Activated T-cell treated with anti-CD3 and anti-CD28 coated beads for 4 hours (primary cell): ENCODE measurements at regions not wholly inside any gene's neighbourhood (a gene's known extent, or its start where the extent isn't known, plus 50 kb on each side); places are given as distances from the start of the nearest gene placed in this dataset.
A peak's percentile ranks its signal among the peaks of the same experiment; 100 is the strongest.

Experiments used
- DNase-seq: peaks from one replicate; pipeline ENCODE4 v3.0.0-alpha.2; 2020

DNA sequence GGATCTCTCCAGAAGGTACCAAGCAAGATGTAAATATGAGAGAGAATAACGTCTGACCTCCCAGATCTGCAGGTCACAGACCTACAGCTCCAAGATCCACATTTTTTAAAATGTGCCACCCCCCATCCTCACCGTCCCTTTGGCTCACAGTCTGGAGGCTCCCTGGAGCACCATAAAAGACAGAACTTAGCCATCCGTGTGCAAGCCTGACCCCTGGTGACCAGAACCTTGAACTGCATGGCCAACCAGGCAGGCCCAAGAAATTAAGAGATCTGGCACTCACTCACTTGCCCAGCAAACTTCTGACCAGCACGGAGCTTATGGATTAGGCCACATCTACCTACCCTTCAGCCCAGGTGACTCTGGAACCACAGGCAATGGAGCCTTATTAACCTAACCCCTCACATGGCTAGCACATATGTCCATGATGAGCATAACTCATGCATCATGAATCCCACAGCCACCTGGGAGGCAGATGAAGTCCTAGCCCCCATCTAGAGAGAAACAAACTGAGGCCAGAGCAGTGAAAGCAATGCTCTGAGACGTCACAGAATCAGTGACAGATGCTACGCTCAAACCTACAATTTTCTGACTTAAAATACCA lies 275.3 kb downstream of the UACA start:
- DNase-seq = peak; percentile 71

DNA sequence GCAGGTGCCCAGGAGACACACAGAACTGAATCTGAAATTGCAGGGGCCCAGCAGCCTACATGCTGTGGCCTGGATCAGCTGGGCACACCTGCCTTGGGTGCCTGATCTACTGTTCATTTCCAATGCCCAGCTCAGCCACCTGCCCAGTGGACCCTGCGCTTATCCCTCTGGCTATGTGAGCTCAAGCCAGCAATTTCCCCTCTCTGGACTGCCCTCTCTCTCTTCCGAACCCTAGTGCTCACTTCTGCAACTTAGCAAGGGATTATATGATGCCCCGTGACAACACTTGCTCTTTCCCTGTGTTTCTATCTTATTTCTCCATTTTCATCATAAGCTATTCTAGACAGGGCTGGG lies 276.0 kb downstream of the UACA start:
- no peak for DNase-seq

DNA sequence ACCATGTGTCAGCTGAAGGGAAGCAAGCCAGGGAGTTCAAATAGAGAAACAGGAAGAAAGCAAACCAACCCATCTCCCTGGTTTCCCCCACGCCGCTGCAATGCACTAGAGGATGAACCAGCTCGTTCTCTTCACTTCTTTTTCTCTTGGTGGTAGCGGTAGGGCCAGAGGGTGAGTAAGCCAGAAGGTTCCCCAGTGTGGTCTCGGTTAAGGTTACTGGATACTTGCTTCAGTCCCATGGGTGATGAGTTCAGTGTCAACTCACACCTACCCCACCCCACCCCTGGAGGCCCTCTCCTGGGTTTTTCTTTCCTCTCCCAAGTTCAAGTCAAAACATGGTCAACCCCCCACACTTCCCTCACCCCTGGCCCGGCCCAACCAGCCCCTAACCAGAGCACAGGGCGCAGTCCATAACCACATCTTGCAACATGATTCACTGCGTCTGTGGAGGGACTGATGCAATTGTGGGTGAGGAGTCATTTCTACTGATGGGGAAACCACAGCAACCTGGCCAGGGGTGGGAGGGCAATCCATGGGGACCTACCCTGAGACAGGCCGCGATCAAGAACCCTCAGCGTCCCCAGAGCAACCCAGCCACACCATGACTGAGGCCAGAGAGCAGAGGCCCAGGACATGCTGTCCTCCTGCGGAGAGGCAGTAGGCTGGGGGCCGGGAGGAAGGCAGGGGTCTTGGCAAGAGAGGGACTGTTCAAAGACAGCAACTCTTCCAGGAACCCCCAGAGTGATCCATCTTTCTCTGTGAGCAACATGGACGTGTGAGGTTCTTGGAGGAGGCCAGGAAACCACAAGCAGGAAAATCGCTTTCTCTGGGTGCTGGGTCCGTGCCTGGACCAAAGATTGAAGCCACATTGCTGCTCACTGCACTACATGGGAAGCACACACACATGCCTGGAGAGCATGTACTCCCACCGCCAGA lies 276.6 kb downstream of the UACA start:
- DNase-seq = peak; percentile 30

DNA sequence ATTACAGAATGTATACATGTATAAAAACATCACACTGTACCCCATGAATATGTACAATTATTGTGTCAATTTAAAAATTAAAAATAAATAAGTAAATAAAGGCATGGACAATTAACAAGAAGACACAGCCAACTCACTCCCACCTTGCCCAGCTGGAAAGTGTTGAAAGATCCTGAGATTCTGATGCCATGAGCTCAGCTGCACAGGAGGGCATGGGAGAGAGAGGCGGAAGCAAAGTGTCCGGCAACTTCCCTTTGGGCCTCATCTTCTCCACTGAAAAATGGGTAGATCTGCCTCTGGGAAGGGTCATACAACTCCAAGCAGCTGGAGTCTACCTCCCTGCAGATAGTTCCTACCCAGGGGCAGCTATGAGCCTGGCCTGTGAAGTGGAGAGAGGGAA lies 277.3 kb downstream of the UACA start:
- no peak for DNase-seq

DNA sequence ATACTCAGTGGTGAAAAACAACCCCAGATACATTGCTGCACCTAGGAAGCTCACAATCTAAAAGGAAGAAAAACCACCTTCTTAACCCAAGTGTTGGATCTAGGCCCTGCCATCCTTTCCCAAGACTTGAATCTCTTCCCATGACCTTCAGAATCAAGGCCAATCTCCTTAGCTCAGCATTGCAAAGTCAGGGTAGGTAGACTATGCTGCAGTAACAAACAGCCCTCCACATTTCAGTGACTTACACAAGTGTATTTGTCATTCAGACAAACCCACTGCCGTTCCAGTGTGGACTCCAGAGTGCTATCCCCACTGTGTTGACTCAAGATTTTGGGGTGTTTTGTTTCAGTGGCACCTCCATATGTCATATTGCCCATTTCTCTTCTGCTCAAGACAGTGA lies 278.4 kb downstream of the UACA start:
- no peak for DNase-seq

DNA sequence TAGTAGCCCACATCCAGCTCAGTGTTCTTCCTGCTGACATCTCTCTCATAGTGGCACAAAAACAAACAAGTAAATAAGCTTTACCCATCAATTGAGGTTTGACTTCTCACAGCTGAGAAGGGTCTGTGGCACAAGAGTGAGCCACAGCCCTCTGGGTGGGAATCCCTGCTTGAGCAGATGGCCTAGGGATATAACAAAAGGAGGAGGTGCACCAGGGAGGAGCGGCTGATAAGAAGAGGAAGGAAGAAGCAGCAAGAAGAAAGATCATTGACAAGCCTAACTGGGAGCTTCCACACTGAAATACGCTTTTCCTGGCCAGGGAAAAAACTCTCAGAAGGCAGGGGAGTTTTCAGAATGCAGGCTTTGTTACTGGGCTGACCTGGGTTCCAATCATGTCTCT lies 279.8 kb downstream of the UACA start:
- no peak for DNase-seq

DNA sequence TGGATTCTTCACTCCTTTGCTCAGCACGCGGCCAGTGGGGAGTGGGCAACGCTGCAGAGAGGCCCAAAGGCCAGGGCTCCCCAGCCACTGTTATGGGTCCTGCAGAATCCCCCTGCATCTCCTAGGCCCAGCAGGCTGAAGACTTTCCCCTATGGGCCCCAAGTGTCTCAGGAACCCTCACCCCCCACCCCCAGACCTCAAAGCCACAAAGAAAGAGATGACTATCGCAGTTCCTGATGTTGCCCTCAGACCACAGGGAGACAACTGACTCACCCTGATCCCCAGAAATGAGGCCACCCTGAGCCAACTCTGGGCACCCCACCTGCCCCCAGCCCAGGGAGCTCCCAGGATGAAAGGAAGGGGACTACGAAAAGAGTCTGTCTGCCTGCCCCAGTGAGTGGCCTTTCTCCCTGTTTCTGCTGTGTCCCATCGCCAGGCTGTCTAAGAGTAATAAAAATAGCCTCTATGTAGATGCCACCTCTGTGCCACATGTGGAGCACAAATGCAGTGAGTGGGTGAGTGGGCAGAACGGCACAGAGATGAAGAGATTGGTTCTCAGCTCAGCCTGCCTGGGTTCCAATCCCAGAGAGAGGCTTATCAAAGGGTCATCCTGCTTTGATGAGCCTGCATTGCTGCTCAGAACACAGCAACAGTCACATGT lies 283.0 kb downstream of the UACA start:
- DNase-seq = peak; percentile 34

DNA sequence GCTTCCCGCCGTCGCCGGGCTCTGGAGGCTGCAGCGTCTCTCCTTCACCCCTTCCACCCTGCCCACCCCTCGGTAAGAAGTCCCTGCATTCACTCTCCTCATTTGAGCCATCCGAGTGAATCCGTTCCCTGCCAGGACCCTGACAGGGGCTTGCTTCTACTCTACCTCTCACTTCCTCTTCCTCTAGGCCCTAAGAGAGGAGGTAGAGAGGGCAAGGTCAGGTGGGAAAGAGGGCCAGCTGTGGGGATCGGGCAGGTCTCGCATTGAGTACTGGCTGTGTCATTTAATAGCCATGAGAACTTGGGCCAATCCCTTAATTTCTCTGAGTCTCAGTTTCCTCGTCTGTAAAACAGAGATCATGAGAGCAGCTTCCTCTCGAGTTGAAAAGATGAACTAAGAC lies 283.6 kb downstream of the UACA start:
- DNase-seq = no peak

DNA sequence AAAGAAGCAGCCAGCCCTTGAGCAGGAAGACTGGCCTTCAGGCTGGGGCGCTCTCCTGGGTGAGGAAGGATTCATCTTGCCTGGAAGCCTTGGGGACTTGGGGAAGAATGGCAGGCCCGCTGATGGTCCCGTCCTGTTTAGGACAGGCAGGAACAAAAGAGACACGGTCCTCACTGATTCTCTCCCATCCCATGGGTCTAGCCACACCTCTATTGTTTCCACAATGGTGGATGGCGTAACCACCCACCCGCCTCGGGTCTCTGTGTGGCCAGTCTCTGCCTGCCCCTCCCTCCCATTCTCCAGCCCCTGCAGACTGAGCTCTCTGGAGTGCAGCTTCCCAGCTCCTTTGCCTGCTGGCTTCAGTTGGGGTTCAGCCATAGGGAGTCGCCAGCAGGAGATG lies 284.3 kb downstream of the UACA start:
- no peak for DNase-seq

DNA sequence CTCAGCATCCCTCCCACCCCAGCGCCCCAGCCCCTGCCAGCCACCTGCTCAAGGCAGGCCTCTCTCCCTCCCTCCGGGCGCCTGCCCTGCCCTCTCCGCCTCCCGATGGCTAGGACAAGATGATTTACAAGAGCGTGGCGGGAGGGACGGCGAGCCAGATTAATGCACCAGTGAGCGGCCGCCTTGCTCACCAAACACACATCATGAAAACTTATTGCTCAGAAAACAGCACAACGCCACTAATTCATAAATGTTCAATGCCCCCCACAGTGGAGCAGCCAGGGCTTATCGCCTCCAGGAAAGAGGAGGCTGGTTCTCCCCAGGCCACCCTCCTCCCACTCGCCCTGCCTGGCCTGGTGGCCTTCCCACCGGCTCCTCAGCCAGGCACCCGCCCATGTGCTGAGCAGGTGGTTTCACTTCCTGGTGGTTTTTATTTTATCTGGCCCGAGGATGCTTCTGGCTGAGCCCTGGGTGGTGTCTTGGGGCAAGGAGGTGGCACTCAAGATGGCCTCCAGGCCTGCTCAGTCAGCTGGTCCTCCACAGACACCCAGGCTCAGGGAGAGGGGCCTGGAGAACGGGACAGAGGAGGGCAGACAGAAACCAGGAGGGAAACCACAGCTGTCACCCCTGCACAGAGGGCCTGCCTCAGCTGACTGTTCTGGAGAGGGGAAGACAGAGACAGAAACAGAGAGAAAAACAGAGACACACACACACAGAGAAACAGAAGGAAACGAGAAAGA lies 284.9 kb downstream of the UACA start:
- no peak for DNase-seq

DNA sequence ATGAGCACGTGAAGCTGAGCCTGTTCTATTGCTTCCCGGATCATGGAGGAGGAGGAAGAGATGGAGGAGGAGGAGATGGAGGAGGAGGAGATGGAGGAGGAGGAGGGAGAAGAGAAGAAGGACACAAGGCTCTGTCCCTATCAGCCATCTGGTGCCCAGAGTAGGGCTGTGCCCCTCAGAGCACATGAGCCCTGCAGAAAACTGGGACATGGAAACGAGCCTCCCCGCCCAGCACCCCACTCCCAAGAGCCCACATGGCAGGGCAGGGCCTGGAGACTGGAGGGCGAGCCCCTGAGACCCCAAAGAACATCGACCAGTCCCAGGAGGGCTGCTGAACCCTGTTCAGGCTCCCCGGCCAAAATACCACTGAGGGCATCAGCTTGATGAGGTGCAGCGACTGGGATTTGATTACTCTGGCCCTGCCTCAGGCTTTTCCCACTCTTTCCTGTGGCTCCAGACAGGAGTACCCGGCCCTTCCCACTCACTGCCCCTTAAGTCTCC lies 285.6 kb downstream of the UACA start:
- no peak for DNase-seq

DNA sequence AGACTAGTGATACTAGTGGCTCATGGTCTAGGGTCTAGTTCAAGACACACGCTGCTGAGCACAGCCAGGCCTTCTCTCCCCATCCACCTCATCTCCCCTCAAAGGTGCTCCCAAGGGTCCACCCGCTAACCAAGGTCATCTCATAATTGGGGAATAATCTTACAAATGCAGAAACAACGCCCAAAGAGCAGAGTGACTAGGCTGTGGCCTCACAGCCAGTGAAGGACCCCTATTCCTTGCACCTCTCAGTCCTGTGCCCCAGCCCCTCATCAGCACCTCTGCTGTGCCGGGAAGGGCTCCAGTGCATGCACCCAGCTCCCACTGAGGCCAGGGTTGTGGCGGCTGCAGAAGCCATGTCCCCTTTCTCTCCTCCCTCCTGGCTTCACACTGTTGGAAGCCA lies 286.9 kb downstream of the UACA start:
- DNase-seq = no peak

DNA sequence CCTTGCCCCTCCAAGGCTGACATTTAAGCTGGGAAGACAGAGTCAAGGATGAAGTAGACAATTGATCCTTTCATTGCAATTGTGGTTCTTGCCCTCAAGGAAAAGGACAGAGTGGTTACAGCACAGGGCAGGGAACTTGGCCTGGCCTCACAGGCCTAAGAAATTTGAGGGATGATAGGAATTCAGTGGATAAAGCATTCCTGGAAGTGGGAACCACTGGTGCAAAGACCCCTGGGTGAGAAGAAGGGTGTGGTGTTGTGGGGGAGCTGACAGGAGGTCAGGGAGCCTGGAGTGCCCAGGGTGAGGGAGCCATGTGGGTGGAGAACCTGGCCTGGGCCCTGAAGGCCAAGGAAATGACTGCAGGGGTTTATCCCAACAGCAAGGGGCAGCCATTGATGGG lies 287.4 kb downstream of the UACA start:
- no peak for DNase-seq

DNA sequence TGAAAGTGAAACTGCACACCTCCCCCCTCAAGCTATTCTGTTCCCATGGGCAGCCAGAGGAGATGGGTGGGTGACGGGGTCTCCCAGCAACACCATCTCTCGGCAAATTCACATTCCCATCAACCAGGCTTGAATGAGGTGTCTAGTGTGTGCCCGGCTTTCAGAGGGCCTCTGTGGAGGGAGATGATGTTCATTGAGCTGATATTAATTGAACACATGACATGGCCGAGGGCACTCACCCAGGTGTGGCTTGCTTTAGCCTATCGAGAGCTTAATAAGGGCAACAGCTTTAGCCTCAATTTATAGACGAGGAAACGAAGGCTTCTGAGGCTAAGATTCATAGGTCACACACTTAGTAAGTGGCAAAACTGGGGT lies 288.0 kb downstream of the UACA start:
- DNase-seq = no peak

DNA sequence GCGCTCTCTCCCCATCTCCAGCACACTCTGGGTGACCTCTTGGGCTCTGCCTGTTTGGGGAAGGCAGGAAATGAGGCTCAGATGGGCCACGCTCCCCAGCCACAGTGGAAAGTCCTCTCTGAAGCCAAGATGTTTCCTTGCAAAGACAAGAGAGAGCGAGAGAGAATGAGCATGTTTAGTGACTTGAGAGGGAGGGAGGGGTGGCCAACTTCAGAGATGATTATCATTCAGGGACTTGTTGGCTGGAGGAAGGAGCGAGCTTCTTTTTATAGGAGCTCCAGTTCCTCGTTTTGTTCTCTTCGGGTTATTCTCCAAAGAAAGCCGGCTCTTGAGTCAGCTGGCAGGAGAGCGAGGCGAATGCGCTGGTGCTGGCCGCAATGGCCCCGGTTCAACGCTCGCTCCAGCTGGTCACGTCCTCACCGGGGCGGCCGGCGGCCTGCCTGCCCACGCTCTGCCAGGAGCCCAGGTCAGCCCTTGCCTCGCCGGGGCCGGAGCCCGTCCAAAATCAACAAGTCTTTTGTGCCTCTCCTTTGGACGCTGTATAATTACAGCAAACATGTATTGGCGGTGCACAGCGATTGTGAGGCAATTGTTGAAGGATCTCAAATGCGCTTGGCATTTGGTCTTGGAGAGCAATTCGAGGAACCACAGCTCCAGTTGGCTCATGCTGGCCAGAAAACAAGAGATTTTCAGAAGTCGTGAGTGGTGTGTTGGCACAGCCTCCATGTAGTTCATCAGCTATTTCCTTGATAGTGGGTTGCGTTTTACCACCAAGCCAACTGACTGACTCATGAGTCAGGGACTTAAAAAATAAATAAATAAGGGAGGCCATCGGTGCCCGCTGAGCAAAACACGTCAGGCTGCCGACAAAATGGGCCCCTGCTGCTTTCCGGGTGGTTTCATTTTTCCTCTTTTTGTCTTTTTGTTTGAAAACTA lies 288.6 kb downstream of the UACA start:
- DNase-seq = peak; percentile 24

DNA sequence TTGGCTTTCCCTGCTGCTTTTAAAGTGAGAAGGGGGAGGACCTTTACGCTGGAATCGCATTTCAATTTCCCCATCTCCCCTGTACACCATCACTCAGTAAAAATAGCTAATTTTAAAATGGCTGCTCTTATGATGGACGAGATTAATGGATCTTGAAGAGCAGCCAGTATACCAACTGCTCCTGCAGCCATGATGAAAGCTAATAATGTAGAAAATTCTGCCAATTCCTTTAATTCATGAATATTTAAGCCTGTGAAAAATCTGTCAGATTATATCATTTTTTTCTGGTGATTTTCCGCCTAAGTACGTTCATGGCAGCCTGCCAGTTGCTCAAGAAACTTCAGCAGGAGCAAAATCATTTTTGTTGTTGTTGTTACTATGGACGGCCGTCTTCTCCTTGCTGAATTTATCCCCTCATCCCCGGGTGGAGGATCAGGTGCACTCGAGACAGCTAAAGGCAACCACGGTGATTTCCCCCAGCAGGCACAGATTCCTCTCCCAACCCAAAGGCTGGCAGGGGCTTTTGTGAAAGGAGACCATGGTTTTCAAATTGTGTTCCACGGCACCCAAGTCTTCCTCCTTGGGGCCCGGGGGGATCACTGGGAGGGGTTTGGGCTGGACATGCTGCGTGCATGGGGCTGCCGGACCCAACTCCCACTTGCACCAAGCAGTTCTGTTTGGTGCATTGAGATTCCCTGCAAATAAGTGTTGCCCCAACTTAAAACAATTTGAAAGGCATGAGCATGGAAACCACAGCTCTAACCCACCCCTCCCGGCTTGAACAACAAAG lies 289.6 kb downstream of the UACA start:
- DNase-seq = no peak

DNA sequence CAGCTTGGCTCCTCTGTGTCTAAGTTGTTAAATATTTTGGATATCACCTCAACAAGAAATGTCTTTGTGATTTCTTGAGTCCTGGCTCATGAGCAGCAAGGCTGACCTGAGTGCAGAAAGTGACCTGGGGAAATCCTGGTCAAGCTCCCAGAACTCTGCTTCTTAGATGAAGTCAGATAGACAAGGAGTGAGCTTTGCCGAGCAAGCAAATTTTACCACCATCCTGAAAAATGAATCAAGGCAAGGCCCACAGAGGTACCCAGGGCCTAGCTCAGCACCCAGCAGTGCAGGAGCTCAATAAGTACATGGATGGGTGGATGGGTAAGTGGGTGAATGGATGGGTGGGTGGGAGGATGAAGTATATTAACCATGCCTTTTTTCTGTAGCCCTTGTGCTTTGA lies 291.8 kb downstream of the UACA start:
- no peak for DNase-seq

DNA sequence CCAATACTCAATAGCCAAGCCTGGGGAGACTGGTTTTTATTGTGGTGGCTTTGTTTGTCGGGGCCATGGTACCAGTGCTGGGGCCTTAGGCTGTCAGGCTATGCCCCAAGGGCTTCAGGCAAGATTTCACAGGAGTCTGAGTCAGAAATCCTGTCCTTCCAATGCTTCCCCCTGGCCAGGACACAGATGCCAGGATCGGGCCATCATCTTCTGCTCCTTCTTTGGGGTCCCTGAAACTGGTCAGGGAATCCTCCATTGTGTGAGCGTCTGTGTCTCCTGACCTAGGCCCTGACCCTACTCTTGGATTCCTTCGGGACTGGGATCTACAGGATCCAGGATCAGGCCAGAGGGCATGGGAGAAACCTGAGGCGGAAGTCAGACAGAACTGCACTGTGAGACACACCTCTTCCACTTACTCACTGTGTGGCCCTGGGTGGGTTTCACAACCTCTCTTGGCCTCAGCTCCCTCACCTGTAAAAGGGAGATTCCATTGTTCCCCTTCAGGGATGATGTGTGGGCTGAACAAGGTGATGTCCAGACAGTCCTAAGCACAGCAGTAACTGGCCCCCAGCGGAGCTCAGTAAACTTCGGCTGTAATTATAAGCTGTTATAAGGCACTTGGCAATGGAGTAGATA lies 292.7 kb downstream of the UACA start:
- no peak for DNase-seq

DNA sequence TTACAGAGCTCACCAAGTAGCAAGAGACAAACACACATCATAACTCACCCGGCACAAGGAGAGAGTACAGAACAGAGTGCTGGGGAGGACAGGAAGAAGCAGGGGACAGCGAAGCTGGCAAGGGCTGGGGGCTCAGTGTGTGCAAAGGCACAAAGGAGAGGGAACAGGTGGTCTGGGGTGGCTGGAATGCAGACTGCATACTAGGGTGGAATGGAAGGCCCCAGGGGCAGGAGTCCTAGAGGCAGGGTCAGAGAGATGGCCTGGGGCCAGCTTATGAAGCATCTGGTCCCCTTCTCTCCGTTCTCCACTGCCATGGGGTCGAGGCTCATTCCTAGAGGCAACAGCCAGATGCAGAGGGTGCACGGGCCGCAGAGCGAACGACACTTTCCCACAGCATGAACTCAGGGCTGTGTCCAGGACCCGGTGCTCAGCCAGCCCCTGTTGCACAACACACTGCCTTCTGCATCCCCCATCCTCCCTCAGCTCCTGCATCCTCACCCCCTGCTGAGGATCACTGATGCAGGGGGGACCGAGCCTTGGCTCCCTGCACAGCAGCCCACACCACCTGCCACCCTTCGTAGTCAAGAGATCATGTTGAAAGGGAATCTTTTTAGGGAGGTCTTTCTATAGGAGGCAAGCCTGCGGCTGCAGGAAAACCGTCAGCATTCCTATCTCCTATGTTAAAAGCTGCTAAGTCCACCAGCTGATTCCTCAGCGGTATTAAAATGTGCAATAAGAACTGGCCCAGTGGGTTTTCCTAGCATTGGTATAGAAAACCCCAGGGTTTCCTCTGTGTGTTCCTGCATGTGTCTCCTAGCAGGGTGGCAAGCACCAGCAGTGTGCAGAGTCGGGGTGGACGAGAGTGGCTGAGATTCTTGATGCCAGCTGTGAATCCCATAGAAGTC lies 293.5 kb downstream of the UACA start:
- DNase-seq = no peak

DNA sequence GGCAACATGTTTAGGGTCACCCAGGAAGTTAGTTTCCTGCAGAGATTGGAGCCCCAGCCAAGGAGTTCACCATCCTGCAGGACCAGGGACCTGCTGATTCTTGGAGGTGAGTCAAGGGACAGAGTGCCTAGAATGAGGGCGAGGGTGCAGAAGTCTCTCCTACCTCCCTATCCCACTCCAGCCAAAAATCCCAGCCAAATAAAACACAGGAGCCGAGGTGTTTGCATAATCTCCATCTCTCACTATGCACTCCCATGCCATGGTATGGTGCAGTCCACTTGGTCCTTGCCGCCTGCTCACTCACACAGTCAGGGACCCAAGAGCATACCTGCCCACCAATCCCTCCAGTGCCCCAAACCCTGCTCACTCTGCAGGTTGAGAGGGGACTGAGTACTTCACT lies 294.2 kb downstream of the UACA start:
- DNase-seq = no peak
